Endodermal cell (in vitro differentiated cells): ENCODE measurements at regions not wholly inside any gene's neighbourhood (a gene's known extent, or its start where the extent isn't known, plus 50 kb on each side); places are given as distances from the start of the nearest gene placed in this dataset.

ENCODE experiments used
- DNase-seq: peaks from one replicate; pipeline ENCODE4 v3.0.0-alpha.2; 2017
- H3K27ac ChIP-seq: 2 replicates; pipeline ENCODE4 v1.5.1; 2013; ENCODE audit warnings: mild to moderate bottlenecking, low read depth, low read length, moderate library complexity
- H3K27me3 ChIP-seq: 2 replicates; pipeline ENCODE4 v1.6.1; 2013; ENCODE audit warnings: mild to moderate bottlenecking, low read length, moderate library complexity; ENCODE audit not compliant: insufficient read depth, control insufficient read depth, poor library complexity, severe bottlenecking
- H3K36me3 ChIP-seq: 2 replicates; pipeline ENCODE4 v1.7.0; 2013; ENCODE audit warnings: mild to moderate bottlenecking, low read length, moderate library complexity; ENCODE audit not compliant: control insufficient read depth, insufficient read depth
- H3K4me1 ChIP-seq: one replicate; pipeline ENCODE4 v1.7.0; 2013; ENCODE audit warnings: low read length; ENCODE audit not compliant: control insufficient read depth, insufficient read depth
- H3K4me3 ChIP-seq: 2 replicates; pipeline ENCODE4 v1.5.1; 2013; ENCODE audit warnings: mild to moderate bottlenecking, low read length, moderate library complexity
- H3K9ac ChIP-seq: 2 replicates; pipeline ENCODE4 v1.6.1; 2013; ENCODE audit warnings: mild to moderate bottlenecking, low read length, moderate library complexity; ENCODE audit not compliant: poor library complexity, severe bottlenecking; ENCODE audit errors: extremely low read depth
- H3K9me3 ChIP-seq: 2 replicates; pipeline ENCODE4 v1.6.1; 2013; ENCODE audit warnings: mild to moderate bottlenecking, low read length, moderate library complexity; ENCODE audit not compliant: control insufficient read depth
- H3K27ac Mint-ChIP-seq: 2 replicates; pipeline ENCODE4 v1.8.0; 2020; ENCODE audit warnings: mixed read lengths
- H3K27me3 Mint-ChIP-seq: 2 replicates; pipeline ENCODE4 v1.8.0; 2021; ENCODE audit warnings: mild to moderate bottlenecking, mixed read lengths; ENCODE audit not compliant: insufficient read depth
- H3K36me3 Mint-ChIP-seq: 2 replicates; pipeline ENCODE4 v1.8.0; 2020; ENCODE audit warnings: low read depth, mixed read lengths
- H3K4me1 Mint-ChIP-seq: 2 replicates; pipeline ENCODE4 v1.8.0; 2020; ENCODE audit warnings: mixed read lengths
- H3K4me3 Mint-ChIP-seq: 2 replicates; pipeline ENCODE4 v1.8.0; 2020; ENCODE audit warnings: mild to moderate bottlenecking, moderate library complexity, mixed read lengths
- H3K9me3 Mint-ChIP-seq: 2 replicates; pipeline ENCODE4 v1.8.0; 2020; ENCODE audit warnings: mild to moderate bottlenecking, mixed read lengths
- WGBS, 2 experiments: methylation state at CpG; one replicate each; pipeline versions ENCODE4 v1.1.5 to v1.1.7; 2013; ENCODE audit warnings: missing lambda C conversion rate in 2 of 2, mixed read lengths in 1 of 2; ENCODE audit not compliant: insufficient coverage in 1 of 2, insufficient read length in 1 of 2; 5-methylcytosine and 5-hydroxymethylcytosine counted together
- TF ChIP-seq, protein P1 (sequence below): fragments of 200-600 bp; sonication (generic); conservative IDR thresholded peaks from 2 replicates; pipeline ENCODE4 v1.5.0; 2021; ENCODE audit warnings: antibody characterized with exemption, mild to moderate bottlenecking

DNA sequence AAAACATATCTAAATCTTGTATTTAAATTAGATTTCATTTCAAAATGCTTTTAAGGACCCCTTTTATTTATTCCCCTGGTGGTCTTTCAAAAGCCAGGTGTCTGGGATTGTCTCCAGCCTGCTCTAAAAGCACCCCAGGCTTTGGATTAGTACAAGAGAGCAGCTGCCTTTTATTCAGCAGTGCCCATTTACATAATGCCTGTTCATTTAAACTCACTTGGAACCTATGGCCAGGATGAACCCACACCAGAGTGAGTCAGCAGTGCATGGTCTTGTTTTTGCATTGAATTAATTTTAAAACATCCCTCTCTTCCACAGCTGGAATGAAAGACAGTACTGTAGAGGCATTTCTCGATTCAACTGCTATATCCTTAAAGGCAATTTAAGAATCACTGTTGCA lies 64.1 kb upstream of the TENM3 start:
- no peak overlapping the region for H3K4me3 Mint-ChIP-seq
- H3K27me3 Mint-ChIP-seq: no peaks in the 10 kb centered on the region
- Histone ChIP-seq H3K9me3 (no peaks in the 10 kb centered on the region), H3K4me1 (no peaks in the 10 kb centered on the region), H3K4me3 (no peak overlapping the region), H3K27me3 (no peaks in the 10 kb centered on the region), H3K36me3 (no peaks in the 10 kb centered on the region), H3K27ac (no peak overlapping the region), H3K9ac (no peak overlapping the region)
- WGBS, 2 experiments: 82 to 83% methylated on average over 1 of the region's 1 CpG
- no peak for DNase-seq
- peaks cover 9% of the 10 kb centered on the region for H3K4me1 Mint-ChIP-seq
- H3K27ac Mint-ChIP-seq: no peak overlapping the region
- TF ChIP-seq, protein P1, sequence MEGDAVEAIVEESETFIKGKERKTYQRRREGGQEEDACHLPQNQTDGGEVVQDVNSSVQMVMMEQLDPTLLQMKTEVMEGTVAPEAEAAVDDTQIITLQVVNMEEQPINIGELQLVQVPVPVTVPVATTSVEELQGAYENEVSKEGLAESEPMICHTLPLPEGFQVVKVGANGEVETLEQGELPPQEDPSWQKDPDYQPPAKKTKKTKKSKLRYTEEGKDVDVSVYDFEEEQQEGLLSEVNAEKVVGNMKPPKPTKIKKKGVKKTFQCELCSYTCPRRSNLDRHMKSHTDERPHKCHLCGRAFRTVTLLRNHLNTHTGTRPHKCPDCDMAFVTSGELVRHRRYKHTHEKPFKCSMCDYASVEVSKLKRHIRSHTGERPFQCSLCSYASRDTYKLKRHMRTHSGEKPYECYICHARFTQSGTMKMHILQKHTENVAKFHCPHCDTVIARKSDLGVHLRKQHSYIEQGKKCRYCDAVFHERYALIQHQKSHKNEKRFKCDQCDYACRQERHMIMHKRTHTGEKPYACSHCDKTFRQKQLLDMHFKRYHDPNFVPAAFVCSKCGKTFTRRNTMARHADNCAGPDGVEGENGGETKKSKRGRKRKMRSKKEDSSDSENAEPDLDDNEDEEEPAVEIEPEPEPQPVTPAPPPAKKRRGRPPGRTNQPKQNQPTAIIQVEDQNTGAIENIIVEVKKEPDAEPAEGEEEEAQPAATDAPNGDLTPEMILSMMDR: no peak
- no peaks in the 10 kb centered on the region for H3K9me3 Mint-ChIP-seq
- no peaks in the 10 kb centered on the region for H3K36me3 Mint-ChIP-seq

DNA sequence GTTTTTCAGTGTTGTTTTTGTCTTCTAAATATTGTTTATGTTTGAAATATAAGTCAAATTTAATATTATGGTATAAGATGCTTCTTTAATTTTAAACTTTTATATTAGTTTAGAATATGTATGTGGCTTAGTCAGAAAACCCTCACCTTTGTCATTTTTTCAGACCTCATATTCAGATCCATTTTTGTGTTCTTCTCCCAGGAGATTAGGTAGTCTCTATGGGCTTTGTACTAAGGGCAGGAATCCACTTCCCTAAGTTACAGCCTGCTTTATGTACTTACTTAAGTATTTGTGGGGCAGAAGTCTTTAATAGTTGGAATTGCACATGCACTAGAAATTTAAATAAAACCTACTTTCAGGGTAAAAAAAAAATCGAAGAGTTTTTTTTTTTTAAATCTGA lies 63.5 kb upstream of the TENM3 start:
- WGBS, 2 experiments: no CpG with 5 or more reads among the region's 1 CpG

DNA sequence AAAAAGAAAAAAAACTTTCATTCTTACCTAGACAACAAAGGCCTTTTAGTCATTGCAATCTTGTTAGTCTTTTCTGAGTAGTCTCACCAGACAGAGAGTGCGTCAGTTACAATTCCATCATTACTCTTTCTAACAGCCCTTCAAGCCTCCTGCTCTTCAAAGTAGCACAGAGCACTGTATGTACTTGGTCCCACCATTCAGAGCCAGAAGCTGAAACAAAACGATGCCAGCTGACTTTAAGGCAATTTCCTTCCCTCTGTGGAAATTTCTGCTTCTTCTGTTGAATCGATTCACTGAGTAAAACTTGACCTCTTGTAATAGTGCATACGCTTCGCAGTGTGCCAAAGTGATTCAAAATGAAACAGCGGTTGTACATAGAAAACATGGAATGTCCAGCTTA lies 57.7 kb upstream of the TENM3 start:
- H3K36me3 ChIP-seq: no peaks in the 10 kb centered on the region
- H3K27ac ChIP-seq: no peak overlapping the region
- Mint-ChIP-seq H3K4me3 (no peak overlapping the region), H3K27me3 (no peaks in the 10 kb centered on the region), H3K9me3 (no peaks in the 10 kb centered on the region), H3K4me1 (peaks cover 4% of the 10 kb centered on the region), H3K27ac (no peak overlapping the region), H3K36me3 (no peaks in the 10 kb centered on the region)
- TF ChIP-seq, protein P1: no peak
- WGBS, 2 experiments: 93 to 94% methylated on average over 6 of the region's 6 CpGs
- no peaks in the 10 kb centered on the region for H3K9me3 ChIP-seq
- H3K4me3 ChIP-seq: no peak overlapping the region
- H3K9ac ChIP-seq: no peak overlapping the region
- no peaks in the 10 kb centered on the region for H3K27me3 ChIP-seq
- no peaks in the 10 kb centered on the region for H3K4me1 ChIP-seq
- DNase-seq: no peak

More for the DNA sequence above, 63.5 kb upstream of the TENM3 start:
- Histone ChIP-seq H3K4me3 (no peak overlapping the region), H3K27me3 (no peaks in the 10 kb centered on the region), H3K9ac (no peak overlapping the region), H3K9me3 (no peaks in the 10 kb centered on the region), H3K36me3 (no peaks in the 10 kb centered on the region), H3K27ac (no peak overlapping the region), H3K4me1 (no peaks in the 10 kb centered on the region)
- no peak overlapping the region for H3K27ac Mint-ChIP-seq
- no peak for DNase-seq
- H3K4me1 Mint-ChIP-seq: peaks cover 9% of the 10 kb centered on the region
- H3K36me3 Mint-ChIP-seq: no peaks in the 10 kb centered on the region
- H3K9me3 Mint-ChIP-seq: no peaks in the 10 kb centered on the region
- no peak overlapping the region for H3K4me3 Mint-ChIP-seq
- H3K27me3 Mint-ChIP-seq: no peaks in the 10 kb centered on the region
- TF ChIP-seq, protein P1: no peak
